Epithelial cell of proximal tubule (primary cell): ENCODE measurements at regions not wholly inside any gene's neighbourhood (a gene's known extent, or its start where the extent isn't known, plus 50 kb on each side); places are given as distances from the start of the nearest gene placed in this dataset.
"Not testable (repeated sequence)": the region's sequence is repeated elsewhere in the genome, so short reads cannot be mapped to it uniquely, and the experiment has no call there.

Source experiments
- DNase-seq: peaks from one replicate; pipeline ENCODE4 v3.0.0-alpha.2; 2011; ENCODE audit warnings: low read depth
- H3K4me3 ChIP-seq: 2 replicates; pipeline ENCODE4 v1.5.1; 2011; ENCODE audit warnings: low read depth, mild to moderate bottlenecking, low read length
- TF ChIP-seq, protein P1 (sequence below): conservative IDR thresholded peaks from 2 replicates; pipeline ENCODE4 v1.5.1; 2012; ENCODE audit warnings: low read depth, mild to moderate bottlenecking, low read length

DNA sequence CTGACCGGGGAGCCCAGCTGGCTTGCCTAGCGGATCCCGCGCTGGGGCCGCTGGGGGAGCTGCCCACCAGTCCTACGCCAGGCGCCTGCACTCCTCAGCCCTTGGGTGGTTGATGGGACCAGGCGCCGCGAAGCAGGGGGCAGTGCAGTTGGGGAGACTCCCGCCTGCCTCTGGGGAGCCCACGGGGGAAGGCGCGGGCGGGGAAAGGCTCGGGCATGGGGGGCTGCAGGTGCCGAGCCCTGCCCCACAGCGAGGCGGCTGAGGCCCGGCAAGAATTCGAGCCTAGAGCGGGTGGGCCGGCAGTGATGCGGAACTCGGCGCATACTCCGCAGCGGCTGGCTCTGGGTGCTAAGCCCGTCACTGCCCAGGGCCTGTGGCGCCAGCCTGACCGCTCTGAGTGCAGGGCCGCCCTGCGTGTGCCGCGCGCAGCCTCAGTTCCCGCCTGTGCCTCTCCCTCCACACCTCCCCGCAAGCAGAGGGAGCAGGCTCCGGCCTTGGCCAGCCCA lies 249.1 kb upstream of the TEKT4 start:
- TF ChIP-seq, protein P1, sequence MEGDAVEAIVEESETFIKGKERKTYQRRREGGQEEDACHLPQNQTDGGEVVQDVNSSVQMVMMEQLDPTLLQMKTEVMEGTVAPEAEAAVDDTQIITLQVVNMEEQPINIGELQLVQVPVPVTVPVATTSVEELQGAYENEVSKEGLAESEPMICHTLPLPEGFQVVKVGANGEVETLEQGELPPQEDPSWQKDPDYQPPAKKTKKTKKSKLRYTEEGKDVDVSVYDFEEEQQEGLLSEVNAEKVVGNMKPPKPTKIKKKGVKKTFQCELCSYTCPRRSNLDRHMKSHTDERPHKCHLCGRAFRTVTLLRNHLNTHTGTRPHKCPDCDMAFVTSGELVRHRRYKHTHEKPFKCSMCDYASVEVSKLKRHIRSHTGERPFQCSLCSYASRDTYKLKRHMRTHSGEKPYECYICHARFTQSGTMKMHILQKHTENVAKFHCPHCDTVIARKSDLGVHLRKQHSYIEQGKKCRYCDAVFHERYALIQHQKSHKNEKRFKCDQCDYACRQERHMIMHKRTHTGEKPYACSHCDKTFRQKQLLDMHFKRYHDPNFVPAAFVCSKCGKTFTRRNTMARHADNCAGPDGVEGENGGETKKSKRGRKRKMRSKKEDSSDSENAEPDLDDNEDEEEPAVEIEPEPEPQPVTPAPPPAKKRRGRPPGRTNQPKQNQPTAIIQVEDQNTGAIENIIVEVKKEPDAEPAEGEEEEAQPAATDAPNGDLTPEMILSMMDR, result no peak
- DNase-seq, result no peak
- peak overlapping the region; percentile 16 for H3K4me3 ChIP-seq

DNA sequence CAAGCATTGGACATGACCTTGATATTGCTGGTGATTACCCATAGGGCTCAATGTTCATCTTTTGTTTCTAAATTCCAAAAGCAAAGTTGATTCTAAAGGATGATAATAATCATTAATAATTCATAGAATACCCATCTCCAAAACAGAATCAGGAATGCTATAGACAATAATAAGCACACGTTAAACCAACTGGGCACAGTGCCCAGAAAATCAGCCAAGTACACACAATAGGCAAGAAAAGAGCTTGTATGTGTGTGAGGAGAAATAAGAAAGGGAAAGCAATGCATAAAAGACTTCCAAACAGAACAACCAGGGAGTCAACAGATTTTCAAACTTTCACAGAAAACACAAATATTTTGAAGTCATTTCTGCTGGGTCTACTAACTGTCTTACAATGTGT lies 242.3 kb upstream of the TEKT4 start:
- DNase-seq, H3K4me3 ChIP-seq: not testable (repeated sequence)

- not testable (repeated sequence) for DNase-seq, H3K4me3 ChIP-seq
Observed at GRCh38 chr2:94641397-94641796, 229.8 kb upstream of the TEKT4 start.

DNA sequence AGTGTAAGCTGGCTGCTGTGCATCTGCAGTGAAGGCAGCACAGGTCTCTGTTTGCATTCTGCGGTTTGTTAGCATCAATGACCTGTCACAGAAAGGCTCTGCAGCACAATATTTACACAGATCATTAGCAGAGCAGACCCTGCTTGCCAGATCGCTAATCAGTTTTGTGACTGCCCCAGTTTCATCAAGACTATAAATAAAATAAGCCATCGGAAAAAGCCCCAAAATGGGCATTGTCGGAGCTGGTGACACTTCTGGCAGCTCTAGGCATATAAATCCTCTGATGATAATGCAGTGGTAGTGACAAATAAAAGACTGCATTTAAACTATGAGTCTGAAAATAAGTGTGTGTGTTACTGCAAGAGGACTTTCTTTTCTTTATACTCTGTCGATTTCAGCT lies 219.1 kb upstream of the TEKT4 start:
- DNase-seq, result not testable (repeated sequence)

GRCh38 chr2:94669858-94670257 lies 201.4 kb upstream of the TEKT4 start:
- not testable (repeated sequence) for H3K4me3 ChIP-seq, DNase-seq

More for the DNA sequence above, 219.1 kb upstream of the TEKT4 start:
- not testable (repeated sequence) for H3K4me3 ChIP-seq

- not testable (repeated sequence) for H3K4me3 ChIP-seq, DNase-seq
Observed at GRCh38 chr2:94694236-94694635, 177.0 kb upstream of the TEKT4 start.

- not testable (repeated sequence) for H3K4me3 ChIP-seq, DNase-seq
Observed at GRCh38 chr2:94708982-94709381, 162.2 kb upstream of the TEKT4 start.

DNA sequence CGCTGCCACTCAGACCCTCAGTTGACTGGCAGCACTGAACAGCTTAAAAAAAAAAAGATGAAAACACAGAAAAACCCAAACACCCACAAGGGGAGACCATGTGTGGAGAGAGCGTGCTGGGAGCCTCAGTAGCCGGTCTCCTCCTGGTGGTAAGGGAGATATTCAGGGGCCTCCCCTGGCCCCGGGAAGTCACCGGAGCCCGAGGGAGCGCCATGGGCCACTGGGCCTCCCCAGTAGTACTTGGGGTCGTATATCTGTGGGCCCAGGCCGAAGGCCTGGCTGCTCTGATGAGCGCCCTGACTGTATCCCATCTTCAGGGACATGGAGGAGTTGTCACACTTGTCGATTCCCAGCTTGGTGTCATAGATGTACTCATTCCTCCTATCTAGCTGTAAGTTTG lies 145.7 kb upstream of the TEKT4 start:
- DNase-seq, result no peak
- TF ChIP-seq, protein P1, result no peak

GRCh38 chr2:94735536-94735935 lies 135.7 kb upstream of the TEKT4 start:
- H3K4me3 ChIP-seq, DNase-seq: not testable (repeated sequence)
- TF ChIP-seq, protein P1, result peak; percentile 9

More for the DNA sequence above, 145.7 kb upstream of the TEKT4 start:
- no peak overlapping the region for H3K4me3 ChIP-seq

- H3K4me3 ChIP-seq, DNase-seq: not testable (repeated sequence)
Observed at GRCh38 chr2:94737145-94737544, 134.1 kb upstream of the TEKT4 start.

DNA sequence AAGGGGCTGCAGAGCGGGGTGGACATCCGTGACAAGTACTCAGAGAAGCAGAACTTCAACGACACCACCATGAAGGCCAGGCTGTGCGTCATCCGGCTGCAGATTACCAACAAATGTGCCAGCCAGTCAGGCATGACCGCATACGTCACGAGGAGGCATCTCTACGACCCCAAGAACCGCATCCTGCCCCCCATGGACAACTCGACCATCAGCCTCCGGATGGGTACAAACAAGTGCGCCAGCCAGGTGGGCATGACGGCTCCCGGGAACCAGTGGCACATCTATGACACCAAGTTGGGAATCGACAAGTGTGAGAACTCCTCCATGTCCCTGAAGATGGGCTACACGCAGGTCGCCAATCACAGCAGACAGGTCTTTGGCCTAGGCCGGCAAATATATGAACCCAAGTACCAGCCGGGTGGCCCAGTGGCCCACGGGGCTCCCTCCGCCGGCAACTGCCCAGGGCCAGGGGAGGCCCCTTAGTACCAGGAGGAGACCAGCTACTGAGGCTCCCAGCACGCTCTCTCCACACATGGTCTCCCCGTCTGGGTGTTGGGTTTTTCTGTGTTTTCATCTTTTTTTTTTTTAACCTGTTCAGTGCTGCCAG lies 133.4 kb upstream of the TEKT4 start:
- not testable (repeated sequence) for H3K4me3 ChIP-seq, DNase-seq
